ENCODE measurements at regions not wholly inside any gene's neighbourhood (a gene's known extent, or its start where the extent isn't known, plus 50 kb on each side); places are given as distances from the start of the nearest gene placed in this dataset.
"Not testable (repeated sequence)": the region's sequence is repeated elsewhere in the genome, so short reads cannot be mapped to it uniquely, and the experiment has no call there.

DNA sequence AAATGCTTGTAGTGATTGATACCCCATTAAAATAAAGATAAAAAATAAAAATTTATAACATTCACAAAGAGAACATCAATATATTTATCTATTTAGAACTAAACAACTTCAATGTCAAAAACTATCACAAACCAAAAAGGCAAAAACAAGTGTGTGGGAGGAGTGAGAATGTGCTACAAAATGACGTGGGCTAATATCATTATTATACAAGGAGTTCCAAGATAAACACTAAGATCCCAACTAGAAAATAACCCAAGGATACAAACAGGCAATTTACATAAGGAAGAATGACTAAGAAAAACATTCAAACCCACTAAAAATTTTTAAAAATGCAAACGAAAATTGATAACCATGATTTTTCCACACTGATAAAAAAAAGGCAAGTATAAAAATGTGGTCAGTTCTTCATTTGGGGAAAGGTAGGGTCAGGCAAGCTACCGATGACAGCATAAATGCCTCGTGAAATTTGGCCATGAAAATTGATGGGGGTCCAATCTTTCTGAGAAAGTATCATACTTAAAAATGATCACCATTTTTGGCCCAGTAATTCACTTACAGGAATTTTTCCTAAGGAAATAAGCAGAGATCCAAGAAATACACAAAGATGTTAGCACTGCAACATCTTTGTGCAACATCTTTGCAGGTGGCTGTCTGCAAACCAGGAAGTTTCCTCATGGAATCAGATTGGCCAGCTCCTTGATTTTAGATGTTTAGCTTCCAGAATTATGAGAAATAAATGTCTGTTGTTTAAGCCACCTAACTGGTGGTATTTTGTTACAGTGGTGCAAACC lies 140.2 kb downstream of the TMEM200A start:
- intact Hi-C loops (cut with micrococcal nuclease; ENCODE audit: unreplicated experiment), result no loop called here
- Histone ChIP-seq H3F3A (ENCODE audit: insufficient read depth, low read depth) (no peaks in the 10 kb centered on the region), H3K9me2 (ENCODE audit: insufficient read depth) (no peaks in the 10 kb centered on the region), H4K20me1 (ENCODE audit: insufficient read depth) (no peaks in the 10 kb centered on the region), H3K4me1 (replicated peaks; ENCODE audit: insufficient read depth) (no peaks in the 10 kb centered on the region), H3K9me3 (ENCODE audit: insufficient read depth, low read depth) (no peaks in the 10 kb centered on the region), H3K27me3 (ENCODE audit: insufficient read depth, low read depth) (no peaks in the 10 kb centered on the region), H3K4me3 (no peak overlapping the region), H3K27ac (no peak overlapping the region), H3K79me2 (ENCODE audit: low read depth) (no peaks in the 10 kb centered on the region), H3K36me3 (ENCODE audit: low read depth) (no peaks in the 10 kb centered on the region), H2AFZ (no peak overlapping the region), H3K4me2 (no peak overlapping the region)
- DNase-seq, result no peak
- no TSS peak for BruUV-seq (replicated peaks)
- TF ChIP-seq EZH2 (IDR thresholded peaks at IDR 0.05; ENCODE audit: low read depth), result no peak
- TF ChIP-seq CTCF (conservative IDR thresholded peaks at IDR 0.05), result no peak
- ChIA-PET POLR2A (ENCODE audit: unreplicated experiment) (no interaction called here), CTCF (no interaction called here)

DNA sequence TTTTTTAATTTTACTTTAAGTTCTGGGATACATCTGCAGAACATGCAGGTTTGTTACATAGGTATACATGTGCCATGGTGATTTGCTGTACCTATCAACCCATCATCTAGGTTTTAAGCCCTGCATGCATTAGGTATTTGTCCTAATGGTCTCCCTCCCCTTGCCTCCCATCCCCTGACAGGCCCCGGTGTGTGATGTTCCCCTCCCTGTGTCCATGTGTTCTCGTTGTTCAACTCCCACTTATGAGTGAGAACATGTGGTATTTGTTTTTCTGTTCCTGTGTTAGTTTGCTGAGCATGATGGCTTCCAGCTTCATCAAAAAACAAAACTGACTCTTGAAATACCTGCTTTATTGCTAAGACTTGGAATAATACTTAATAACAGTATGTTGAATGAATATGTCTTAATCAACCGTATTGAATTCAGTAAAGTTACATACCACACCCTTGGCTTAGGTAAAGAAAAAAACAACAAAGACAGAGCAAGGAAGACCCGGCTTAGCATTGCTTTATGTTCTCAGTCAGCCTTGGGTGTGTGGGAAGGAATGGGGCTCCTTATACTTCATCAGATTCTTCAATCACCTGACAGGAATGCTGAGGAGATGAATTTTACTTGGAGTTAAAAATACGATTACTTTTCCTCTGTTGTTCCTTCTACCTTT lies 141.3 kb downstream of the TMEM200A start:
- 0 out of 2 replicates have a peak overlapping the region, but pooled peaks have one; percentile 9 for H2AFZ ChIP-seq
- CTCF ChIA-PET; H4K20me1 ChIP-seq (ENCODE audit: insufficient read depth); intact Hi-C loops (cut with micrococcal nuclease; ENCODE audit: unreplicated experiment); H3K4me1 ChIP-seq (replicated peaks; ENCODE audit: insufficient read depth); H3K79me2 ChIP-seq (ENCODE audit: low read depth); H3K9me2 ChIP-seq (ENCODE audit: insufficient read depth); BruUV-seq (replicated peaks); H3K4me2 ChIP-seq; H3F3A ChIP-seq (ENCODE audit: insufficient read depth, low read depth); POLR2A ChIA-PET (ENCODE audit: unreplicated experiment); H3K36me3 ChIP-seq (ENCODE audit: low read depth); H3K27ac ChIP-seq; H3K27me3 ChIP-seq (ENCODE audit: insufficient read depth, low read depth); DNase-seq; H3K4me3 ChIP-seq; H3K9me3 ChIP-seq (ENCODE audit: insufficient read depth, low read depth): not testable (repeated sequence)

DNA sequence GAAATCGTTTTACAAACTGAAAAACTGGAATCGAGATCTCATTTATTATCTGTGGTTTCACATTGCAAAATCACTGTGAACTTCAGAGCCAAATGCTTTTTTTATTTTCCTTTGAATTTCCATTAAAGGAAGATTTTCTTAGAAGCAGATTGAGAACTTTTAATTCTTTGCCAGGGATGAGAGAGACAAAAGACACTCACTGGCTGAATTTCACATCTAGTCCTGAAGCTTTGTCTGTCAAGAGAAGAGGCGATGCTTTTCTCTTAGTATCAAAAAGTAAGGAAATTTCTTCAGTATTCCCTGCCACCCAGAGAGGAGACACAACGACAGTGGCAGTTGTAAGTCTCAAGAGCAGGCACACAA lies 141.8 kb downstream of the TMEM200A start:
- intact Hi-C loops (cut with micrococcal nuclease; ENCODE audit: unreplicated experiment), result no loop called here
- no peak for TF ChIP-seq EZH2 (IDR thresholded peaks at IDR 0.05; ENCODE audit: low read depth)
- TF ChIP-seq CTCF (conservative IDR thresholded peaks at IDR 0.05), result no peak
- POLR2A ChIA-PET (ENCODE audit: unreplicated experiment), result no interaction called here

More for the DNA sequence above, 141.8 kb downstream of the TMEM200A start:
- H3K4me2 ChIP-seq, result no peak overlapping the region
- H3K27ac ChIP-seq, result no peak overlapping the region
- no peaks in the 10 kb centered on the region for H3K9me2 ChIP-seq (ENCODE audit: insufficient read depth)
- no peaks in the 10 kb centered on the region for H3K9me3 ChIP-seq (ENCODE audit: insufficient read depth, low read depth)
- no peaks in the 10 kb centered on the region for H3K4me1 ChIP-seq (replicated peaks; ENCODE audit: insufficient read depth)
- H3K79me2 ChIP-seq (ENCODE audit: low read depth), result no peaks in the 10 kb centered on the region
- DNase-seq, result no peak
- BruUV-seq (replicated peaks), result no TSS peak
- CTCF ChIA-PET, result no interaction called here
- H3K4me3 ChIP-seq, result no peak overlapping the region
- no peaks in the 10 kb centered on the region for H3K36me3 ChIP-seq (ENCODE audit: low read depth)
- H2AFZ ChIP-seq, result 0 out of 2 replicates have a peak overlapping the region, but pooled peaks have one; percentile 9
- no peaks in the 10 kb centered on the region for H3F3A ChIP-seq (ENCODE audit: insufficient read depth, low read depth)
- H4K20me1 ChIP-seq (ENCODE audit: insufficient read depth), result no peaks in the 10 kb centered on the region
- H3K27me3 ChIP-seq (ENCODE audit: insufficient read depth, low read depth), result no peaks in the 10 kb centered on the region

Measured in PC-9 (cell line).